SKM-1 (cell line): ENCODE measurements at regions not wholly inside any gene's neighbourhood (a gene's known extent, or its start where the extent isn't known, plus 50 kb on each side); places are given as distances from the start of the nearest gene placed in this dataset.

Experiments
- DNase-seq: peaks from one replicate; lab custom pipeline; 2025; ENCODE audit not compliant: unreplicated experiment; lab: John Stamatoyannopoulos, UW

DNA sequence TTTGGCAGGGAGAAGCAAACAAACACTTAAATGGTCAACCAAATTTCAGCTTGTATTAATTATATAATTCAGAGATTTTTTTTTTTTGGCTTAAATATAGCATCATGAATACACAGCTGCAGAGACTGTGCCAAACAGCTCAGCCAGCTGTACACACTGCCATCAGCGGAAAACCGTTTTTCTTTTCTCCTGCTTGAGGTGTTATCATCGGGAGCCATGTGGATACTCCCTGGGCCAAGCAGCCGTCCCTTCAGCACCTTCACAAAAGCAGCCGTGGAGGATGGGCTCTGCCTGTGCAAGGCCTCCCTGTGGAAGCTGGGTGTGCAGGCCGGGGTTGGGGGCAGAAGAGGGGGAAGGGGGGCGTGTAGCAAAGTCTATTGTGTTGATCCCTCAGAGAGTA lies 85.0 kb downstream of the NUF2 start:
- no peak for DNase-seq

DNA sequence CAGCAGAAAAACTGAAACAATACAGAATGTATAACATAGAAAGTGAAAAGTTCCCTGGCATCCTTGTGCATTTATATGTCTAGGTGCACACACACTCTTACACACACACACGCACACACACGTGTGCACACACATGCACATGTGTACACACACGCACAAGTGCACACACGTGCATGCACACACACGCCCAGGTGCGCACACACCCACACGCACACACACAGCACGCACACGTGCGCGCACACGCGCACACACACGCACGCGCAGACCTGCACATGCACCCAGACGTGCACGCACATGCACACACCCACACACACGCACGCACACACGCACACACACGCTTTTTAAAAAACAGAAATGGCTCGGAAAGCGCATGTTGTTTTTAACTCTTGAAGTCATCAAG lies 86.5 kb downstream of the NUF2 start:
- DNase-seq: no peak

DNA sequence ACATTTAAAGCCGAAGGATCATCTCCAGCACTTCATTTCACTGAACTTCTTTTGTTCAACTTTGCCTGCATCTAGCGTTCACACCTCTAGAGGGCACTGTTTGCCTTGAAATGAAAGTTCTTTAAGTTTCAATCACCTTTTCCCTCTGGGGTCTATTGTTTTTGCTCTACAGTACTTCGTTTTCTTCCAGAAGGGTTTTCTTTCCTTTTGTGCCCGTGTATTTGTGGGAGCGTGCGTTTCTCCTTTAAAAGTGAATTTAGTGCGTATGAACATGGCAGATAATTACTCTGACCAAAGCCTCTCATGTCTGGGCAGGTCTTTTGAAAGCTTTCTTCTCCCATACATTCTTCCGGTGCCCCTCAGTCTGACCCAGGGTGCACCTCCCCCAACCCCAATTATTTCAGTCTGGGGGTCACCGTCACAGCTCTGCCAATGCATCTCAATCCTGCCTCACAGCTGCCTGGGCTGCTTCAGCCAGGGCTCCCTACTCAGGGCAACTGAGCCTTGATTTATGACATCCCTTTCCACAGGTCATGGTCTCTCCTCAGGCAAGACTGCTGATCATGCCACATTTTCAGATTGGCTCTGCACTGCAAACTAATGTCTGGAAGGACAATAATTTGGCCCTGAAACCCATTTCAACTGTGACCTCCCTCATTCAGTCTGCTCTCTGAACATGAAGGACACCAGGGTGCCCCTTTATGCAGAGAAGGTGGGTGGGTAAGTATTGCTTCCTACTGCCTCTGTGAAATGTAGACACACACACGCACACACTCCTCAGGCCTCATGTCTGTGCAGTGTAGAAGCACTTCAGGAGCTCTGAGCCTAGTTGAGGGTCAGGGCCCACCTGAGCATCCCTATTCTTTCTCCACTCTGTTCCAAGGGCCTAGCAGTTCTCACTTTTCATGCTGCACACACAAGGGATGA lies 88.6 kb downstream of the NUF2 start:
- DNase-seq: peak; percentile 73

DNA sequence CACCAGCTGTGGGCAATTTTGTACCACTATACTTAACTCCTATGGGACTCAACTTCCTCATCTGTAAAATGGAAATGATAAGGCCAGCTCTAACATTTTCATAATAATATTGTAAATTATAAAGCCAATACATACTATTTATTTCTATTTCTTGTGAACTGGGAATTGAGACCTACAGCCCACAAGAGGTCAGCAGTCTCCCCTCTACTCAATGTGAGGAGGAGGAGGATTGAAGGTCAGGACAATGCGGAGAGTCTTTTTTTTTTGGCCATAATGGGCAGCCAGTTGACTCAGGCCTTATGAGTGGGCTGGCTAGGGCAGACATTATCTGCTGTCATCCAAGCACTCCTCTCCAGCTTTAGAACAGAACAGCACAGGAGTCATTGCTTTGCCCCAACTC lies 90.5 kb downstream of the NUF2 start:
- DNase-seq: no peak

DNA sequence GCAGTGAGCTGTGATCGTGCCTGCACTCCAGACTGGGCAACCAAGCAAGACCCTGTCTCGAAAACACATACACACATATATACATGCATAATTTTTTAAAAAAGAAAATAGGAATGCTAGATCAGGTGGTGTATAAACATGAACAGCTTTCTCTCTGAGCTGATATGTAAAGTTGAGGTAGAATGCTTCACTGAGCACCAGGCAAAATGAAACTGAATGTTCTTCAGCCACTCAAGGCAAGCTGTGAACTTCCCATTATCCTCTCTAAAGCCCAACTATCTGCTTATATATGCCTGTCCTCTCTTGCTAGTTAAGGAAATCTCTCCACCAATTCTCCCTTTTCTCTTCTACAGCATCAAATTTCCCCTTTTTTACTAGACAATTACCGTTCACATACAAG lies 93.0 kb downstream of the NUF2 start:
- no peak for DNase-seq

DNA sequence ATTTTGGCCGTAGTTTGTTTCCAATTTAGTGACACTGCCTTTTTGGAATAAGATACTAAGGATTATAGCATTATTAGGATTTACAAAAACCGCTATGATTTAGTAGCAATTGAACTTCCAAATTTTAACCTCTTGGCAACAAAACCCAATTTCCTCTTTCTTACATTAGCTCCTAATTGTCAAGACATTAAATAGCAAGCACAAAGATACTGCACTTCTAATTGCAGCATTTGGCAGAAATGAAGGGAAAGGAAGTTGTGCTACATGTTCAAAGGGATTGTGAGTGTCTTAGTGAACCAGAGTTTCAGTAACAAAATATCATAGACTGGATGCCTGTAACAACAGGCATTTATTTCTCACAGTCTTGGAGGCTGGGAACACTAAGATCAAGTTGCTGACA lies 99.9 kb downstream of the NUF2 start:
- no peak for DNase-seq

DNA sequence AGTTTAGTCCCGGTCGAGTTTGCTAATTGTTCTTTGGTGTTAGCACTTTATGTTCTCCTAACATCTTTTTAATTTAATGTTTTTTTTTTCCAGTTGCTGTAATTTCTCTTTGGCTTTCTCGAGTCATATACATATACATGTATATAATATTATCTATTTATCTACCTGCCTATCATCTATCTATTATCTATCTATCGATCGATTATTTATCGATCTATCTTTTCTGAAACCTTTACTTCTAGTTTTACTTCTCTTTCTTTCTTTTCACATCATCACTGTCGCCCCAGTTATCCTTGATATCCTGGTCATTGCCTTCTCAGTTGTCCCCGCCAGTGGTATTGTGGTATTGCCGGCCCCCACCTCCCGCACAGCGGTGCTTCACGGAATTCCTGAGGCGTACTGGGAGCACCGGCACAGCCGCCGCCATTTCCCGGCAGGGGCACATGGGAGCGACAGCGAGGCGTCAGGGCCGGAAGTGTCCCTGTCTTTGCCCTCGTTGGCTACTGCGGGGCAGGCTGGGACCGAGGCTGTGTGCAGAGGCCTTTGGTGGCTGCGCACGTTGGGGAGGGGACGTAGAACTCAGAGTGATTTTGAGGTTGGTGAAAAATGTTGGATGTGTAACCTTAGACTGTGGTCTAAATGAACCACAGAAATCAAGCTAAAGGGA lies 101.1 kb downstream of the NUF2 start:
- DNase-seq: no peak

DNA sequence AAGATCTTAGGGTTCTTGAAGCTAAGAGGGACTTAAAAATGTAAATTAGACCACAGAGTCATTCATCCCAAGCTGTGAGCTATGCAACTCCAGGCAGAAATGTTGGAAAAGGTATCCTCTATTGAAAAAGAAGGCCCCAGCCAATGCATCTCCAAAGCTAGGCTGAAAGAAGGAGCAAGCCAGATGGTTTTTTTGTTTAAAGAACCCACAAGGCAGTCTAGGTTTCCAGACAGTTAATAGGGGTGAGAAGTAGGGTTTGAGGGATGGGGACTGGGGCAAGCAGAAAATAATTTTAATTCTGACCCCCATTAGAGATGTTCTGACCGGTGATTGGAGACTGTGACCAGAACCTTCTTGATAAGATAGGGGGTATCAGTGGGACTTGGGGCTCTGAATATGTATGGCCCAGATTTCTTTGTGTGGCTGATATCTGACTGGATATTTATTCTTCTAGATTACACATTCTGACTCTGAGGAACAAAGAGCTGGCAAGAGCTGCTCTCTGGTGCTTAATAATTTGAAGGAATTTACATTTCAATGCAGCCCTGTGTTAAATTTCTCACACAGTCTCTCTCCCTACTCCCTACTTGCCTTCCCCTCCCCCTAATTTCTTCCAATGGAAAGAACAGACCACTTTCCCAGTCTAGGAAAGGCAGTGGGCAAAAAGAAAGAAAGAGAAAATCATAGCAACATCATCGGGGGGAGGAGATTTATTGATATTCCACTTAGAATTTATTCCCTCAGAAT lies 104.9 kb downstream of the NUF2 start:
- DNase-seq: no peak

DNA sequence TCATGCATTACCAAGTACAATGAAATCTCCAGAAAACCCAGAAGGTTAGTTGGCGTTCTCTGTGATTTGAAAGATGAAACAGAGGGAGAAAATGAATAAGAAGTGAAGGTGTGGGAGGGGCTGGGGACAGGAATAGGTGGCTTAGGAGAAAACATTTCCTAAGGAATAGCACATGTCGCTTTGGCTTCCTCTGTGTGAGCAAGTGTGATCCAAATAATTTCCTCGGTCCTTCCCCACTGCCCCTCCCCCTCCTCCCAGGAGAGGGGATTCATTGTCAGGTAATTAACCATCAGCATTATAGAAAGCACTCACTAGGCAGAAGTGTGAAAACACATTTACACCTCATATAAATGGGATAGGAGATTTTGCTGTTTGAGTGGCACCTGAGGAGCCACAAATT lies 105.5 kb downstream of the NUF2 start:
- no peak for DNase-seq

DNA sequence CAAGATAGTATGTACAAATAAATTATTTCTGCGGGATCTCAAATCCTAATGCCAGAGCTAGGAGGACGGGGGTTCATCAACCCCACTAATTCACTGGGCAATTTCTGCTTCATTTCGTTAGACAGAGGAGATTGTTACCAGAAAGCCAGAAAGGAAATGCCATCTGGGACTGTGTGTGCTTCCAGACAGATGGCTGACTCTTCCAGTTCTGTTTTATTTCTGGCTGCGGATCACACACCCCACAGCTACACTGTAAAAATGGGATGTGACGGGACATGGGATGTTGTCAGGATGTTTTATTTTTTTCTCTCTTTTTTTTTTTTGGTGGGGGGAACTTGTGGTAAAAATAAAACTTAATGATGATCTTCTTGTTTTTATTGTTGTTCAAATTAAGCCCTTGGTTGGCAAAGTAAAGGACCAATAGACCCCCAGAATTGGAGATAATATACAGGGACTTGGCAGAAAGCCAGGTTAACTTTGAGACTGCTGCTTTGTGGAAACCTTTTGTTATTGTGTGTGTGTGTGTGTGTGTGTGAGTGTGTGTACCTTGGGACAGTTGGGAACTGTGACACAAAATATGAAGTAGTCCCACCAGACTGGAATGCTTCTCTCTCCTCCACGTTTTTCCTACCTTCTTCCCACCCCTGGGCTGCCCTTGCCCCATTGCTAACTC lies 114.5 kb downstream of the NUF2 start:
- no peak for DNase-seq

DNA sequence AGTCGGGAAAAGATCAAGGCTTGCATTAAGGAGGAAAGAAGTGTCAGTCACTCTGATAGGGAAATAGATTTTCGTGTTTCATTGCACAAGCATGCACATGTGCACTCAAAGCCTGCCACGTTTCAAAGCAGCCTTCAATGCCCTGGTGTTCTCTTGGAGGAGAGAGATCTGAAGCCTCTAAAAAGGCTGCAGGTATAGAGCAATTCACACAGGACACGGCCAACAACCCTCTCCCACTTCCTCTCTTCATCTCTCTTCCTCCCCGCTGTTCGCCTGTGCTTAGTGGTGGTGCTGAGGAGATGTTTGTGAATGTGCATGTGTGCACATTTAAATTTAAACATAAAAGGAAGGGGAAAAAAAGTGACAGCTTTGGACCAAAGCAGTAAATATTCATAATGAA lies 117.7 kb downstream of the NUF2 start:
- no peak for DNase-seq

DNA sequence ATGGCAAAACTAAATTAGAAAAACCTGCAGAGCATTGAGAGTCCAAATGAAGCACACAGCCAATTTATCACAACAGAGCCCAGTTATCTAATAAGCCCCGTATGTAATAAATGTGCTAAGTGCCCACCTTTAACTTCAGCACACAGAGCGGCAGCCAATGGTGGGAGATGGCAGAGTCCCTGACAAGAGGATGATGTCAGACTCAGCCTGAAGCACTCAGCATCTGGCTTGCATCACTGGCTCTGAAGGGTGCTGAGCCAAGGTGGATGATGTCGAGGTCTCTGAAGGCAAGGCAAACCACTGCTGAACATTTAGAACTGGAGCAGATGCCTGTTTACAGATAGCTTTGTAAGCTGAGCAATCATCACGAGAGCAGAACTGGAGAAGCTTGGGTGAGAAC lies 118.3 kb downstream of the NUF2 start:
- no peak for DNase-seq

DNA sequence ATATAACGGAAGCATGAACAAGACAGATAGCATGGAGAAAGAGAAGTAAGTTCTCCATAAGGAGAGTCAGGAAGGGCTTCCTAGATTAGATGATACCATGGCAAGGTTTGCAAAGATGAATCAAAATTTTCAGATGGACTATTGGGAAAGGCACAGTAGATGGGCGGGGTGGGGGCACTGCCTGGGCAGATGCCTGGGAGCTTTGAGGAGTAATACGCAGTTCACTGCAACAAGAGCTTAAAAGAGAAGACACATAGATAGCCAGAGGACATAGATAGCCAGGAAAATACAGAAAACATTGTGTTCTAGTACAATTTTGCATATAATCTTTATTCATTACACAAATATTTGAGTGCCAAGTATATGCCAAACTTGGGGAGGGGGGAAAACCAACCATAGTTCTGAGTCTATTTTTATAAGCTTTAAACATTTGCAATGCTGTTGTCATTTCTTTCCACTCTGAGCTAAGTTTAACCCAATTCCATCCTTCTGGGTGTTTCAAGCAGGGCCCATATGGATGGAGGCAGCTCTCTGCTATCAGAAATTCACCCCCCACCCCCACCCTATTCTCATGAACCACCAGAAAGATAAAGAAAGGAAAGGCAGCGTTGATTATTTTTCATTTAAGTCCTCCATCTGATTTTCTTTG lies 120.6 kb downstream of the NUF2 start:
- no peak for DNase-seq

DNA sequence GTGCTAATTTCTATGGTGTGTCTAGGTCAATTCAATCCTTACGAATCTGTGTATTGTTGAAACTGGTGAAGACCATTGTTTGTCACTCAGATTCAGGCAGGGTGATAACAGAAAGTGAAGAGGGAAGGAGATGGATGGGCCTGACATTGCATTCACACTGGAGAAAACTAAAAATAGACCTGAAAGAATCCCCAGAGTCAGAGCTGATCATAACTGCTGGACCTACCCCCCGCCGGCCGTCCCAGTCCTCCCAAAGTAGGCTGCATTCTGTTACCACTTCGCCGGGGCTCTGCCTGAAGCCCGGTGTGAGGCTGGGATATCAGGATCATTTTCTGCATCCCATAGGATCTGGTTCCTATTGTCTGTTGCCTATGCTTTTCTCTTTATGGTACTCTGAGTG lies 121.1 kb downstream of the NUF2 start:
- DNase-seq: no peak

DNA sequence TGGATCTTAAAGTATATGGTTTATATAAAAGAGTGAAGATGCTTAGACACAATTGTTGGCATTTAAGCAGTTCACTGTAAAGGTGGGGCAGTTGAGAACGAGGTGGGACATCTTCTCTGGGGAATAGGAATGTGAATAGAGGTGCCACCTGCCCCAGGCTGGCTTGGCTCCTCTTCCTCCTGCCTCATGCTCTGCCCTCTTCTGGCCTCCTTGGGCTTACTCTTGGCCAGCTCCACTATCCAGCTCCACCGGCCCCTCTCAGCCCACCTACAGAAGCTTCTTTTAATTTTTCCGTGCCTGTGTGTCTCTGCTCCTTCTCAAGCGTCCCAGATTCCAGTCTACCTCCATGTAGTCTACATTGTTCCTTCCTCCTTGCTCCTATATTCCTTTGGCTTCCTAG lies 122.1 kb downstream of the NUF2 start:
- no peak for DNase-seq

DNA sequence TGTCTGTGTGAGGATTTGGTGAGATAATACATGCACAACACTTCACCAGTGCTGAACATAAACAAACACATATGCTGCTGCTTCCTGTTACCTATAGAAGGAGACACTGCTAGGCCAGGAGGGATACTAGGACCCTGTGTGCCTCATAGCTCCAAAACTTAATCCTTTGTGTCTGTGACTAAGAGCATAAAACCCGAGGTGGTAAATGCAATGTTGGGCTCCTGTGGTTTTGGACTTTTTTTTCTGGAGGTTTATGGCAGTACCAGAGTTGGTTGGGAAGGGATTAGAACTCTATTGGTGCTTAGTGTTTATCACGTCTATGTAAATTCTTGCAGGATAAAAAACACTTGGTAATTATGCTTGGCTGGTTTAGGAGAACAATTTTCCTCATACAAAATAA lies 122.9 kb downstream of the NUF2 start:
- no peak for DNase-seq

DNA sequence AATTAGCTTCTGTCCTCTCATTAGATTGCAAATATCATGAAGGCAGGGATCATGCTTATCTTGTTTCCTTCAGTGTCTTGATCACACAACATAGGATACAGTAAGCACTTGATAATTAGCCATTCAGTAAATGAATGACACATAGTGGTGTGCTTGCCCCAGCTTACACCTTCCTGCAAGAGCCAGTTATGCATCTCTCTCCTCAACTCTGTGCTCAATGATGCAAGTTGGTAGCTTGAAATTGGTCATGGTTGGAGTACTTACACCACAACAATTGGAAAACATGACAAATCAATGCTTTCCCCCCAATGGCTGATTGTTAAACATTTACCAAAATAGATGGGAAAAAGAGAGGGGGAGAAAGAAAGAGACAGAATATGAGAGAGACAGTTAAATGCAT lies 129.2 kb downstream of the NUF2 start:
- DNase-seq: no peak

DNA sequence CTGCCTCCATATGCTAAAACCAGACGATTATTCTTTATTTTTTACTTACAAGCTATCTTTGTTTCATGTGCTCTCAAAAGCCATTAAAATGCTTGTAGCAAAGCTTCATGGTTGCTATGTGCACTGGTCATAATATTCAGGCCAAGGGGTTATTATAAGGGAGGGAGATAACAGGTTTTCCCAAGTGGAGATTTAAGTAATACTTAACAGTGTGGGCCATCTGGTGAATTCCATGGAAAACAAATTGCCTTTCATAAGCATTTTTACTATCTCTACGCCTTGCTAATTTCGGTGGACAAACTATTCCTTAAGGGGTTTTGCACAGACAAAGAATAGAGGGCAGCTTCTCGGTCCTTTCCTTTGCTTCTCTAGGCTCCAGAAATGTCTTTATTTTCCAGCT lies 137.8 kb downstream of the NUF2 start:
- DNase-seq: no peak

DNA sequence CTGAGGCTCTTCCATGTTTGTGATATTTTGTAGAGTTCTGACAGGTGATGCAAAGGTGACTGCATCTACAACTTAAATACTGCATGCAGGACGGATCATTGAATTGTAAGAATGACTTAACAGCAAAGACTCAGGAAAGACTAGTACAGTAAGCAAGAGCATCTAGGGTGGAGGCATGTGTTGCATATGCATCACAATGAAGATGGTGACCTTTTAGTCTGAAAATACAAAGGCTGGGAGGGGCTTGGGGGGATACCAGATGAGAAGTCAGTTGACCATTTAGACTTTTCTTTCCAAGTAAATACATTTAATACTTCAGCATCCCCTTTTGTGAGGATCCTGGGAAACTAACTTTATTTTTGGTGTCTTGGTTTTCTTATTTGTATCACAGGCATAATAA lies 145.5 kb downstream of the NUF2 start:
- no peak for DNase-seq

DNA sequence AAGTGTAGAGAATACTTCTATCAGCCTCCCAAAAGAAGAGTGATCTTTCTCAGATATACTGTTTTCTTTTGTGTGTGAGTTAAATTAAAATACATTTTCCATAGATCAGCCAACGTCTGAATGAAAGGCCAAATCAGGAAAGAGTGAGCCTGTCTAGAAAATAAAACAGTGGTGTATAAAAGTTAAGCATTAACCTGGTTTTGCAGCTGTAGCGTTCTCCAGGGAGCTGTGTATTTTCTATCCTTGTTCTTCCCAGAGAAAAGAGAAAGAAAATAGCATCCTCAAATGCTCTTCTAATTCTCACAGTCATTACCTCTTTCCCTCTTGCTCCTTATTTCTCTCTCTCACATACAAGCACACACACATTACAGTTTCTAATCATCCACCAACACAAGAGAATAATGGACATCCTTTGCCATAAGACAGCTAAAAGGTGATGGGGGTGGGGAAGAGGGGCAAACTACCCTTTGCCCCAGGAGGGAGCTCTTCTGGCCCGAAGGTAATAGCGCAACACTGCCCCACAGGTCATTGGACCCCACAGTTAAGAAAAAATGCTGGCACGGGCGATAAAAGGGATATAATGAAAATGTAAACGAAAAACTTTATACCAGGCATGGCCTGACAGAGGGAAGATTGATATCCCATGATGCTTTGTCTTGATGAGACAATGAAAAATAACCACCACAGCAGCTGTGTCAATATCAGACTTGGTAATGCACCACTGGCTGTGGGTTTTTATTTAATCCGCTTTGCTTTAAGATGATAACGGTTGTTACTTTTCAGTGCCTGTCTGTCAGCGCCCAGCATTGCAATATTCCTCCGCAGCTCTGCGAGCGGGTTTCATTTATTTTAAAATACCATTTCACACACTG lies 150.3 kb downstream of the NUF2 start:
- DNase-seq: no peak
